HUES64 (cell line): ENCODE measurements at regions not wholly inside any gene's neighbourhood (a gene's known extent, or its start where the extent isn't known, plus 50 kb on each side); places are given as distances from the start of the nearest gene placed in this dataset.

ENCODE experiments used
- H3K27ac ChIP-seq: 2 replicates; pipeline ENCODE4 v1.7.0; 2013; ENCODE audit warnings: low read depth, low read length, inconsistent platforms
- H3K27me3 ChIP-seq: 2 replicates; pipeline ENCODE4 v1.6.1; 2013; ENCODE audit warnings: mild to moderate bottlenecking, low read length; ENCODE audit not compliant: insufficient read depth
- H3K36me3 ChIP-seq: 2 replicates; pipeline ENCODE4 v1.6.1; 2013; ENCODE audit warnings: mild to moderate bottlenecking, low read length; ENCODE audit not compliant: insufficient read depth
- H3K4me1 ChIP-seq: 2 replicates; pipeline ENCODE4 v1.6.1; 2013; ENCODE audit warnings: mild to moderate bottlenecking, low read length, moderate library complexity; ENCODE audit not compliant: insufficient read depth
- H3K4me3 ChIP-seq: 2 replicates; pipeline ENCODE4 v1.5.1; 2013; ENCODE audit warnings: mild to moderate bottlenecking, low read length, moderate library complexity
- H3K9ac ChIP-seq: 2 replicates; pipeline ENCODE4 v1.6.1; 2013; ENCODE audit warnings: mild to moderate bottlenecking, low read depth, low read length
- H3K9me3 ChIP-seq: 2 replicates; pipeline ENCODE4 v1.6.1; 2013; ENCODE audit warnings: low read depth, low read length; ENCODE audit not compliant: insufficient read depth
- WGBS: fragments of 150-250, 120-280 bp; methylation state at CpG from one replicate; pipeline ENCODE4 v1.1.7; 2013; ENCODE audit warnings: missing lambda C conversion rate; 5-methylcytosine and 5-hydroxymethylcytosine counted together

DNA sequence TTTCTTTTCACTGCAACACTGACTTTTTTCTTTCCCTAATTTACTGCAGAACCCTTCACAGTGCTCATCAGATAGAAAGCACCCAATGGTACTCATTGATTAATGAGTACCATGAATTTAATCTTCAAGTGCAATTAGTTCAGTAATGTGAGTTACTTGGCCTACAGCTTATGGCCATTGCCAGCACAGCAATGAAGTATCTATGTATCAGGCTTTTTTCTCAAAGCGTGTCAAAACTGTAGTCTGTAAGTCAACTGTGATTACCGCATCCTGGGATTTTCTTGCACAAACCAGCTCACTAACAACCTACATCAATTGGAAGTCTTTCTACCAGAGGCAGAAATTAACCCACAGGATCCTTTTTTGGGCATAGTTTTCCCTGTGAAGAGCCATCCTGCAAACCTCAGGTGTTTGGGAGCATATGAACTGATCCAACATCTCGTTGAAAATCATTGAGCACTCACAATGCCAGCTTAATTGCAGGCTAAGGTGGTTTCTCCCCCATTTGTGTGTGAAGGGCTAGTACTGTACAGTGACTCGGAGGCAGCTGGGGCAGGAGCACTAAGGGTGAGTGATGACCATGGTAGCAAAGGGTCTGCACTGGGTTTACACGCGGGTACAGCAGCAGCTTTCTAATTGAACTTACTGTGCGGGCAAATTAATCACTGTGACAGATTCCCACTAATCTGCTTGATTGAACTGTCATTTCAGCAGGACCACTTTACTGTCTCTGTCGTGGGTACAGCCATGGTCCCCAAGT lies 619.3 kb downstream of the SNAPC1 start:
- Histone ChIP-seq H3K4me1 (no peaks in the 10 kb centered on the region), H3K4me3 (no peak overlapping the region), H3K9ac (no peak overlapping the region), H3K27me3 (no peaks in the 10 kb centered on the region), H3K9me3 (peaks cover under 1% of the 10 kb centered on the region), H3K27ac (no peak overlapping the region), H3K36me3 (no peaks in the 10 kb centered on the region)
- WGBS, result 94% methylated on average over 8 of the region's 8 CpGs

GRCh38 chr14:62409169-62409568 lies 636.1 kb downstream of the KCNH5 start:
- H3K4me3 ChIP-seq, result no peak overlapping the region
- no peak overlapping the region for H3K9ac ChIP-seq
- H3K27me3 ChIP-seq, result no peaks in the 10 kb centered on the region
- no peaks in the 10 kb centered on the region for H3K9me3 ChIP-seq
- peak overlapping the region; percentile 21; the same call in 1 of the 2 replicates for H3K27ac ChIP-seq
- no peaks in the 10 kb centered on the region for H3K36me3 ChIP-seq
- 90% methylated on average over 2 of the region's 4 CpGs for WGBS
- peaks cover 27% of the 10 kb centered on the region for H3K4me1 ChIP-seq

DNA sequence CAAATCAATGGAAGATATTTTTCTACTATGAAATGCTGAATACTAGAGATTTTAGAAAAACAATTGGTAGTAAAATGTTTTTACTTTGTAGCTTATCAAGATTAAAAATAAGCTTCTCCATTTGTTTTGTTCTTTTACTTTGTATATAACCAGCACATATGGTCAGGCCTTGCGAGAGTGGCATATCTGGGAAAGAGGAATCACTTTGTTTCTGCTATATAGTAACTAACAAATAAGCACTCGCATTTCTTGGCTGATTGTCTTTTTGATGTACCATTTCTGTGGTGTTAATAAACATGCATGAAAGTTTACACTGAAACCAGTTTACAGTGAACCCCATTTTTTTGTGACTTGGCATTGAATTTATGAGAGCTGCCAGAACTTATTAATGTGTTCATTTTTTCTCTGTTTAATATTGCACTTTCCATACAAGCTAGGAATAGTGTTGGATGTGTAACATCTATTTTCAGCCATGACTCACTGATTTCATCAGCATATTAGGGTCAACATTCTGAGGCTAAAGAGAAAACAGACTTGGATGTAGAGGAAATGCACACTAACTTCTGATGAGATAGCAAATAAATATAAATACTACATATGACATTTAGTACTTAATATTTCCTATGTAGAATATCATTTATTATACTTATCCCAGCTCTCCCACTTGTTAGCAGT lies 635.5 kb downstream of the KCNH5 start:
- H3K36me3 ChIP-seq, result no peaks in the 10 kb centered on the region
- peaks cover 27% of the 10 kb centered on the region for H3K4me1 ChIP-seq
- H3K27me3 ChIP-seq, result no peaks in the 10 kb centered on the region
- H3K4me3 ChIP-seq, result no peak overlapping the region
- no peak overlapping the region; the same call in 1 of the 2 replicates for H3K9ac ChIP-seq
- WGBS, result 97% methylated on average over 2 of the region's 2 CpGs
- peak overlapping the region; percentile 21; the same call in 1 of the 2 replicates for H3K27ac ChIP-seq
- H3K9me3 ChIP-seq, result no peaks in the 10 kb centered on the region

GRCh38 chr14:62420847-62421246 lies 624.4 kb downstream of the KCNH5 start:
- Histone ChIP-seq H3K4me3 (no peak overlapping the region), H3K27ac (no peak overlapping the region), H3K27me3 (no peaks in the 10 kb centered on the region), H3K9me3 (no peaks in the 10 kb centered on the region), H3K4me1 (no peaks in the 10 kb centered on the region), H3K9ac (no peak overlapping the region), H3K36me3 (no peaks in the 10 kb centered on the region)
- WGBS, result 88% methylated on average over 1 of the region's 1 CpG

GRCh38 chr14:62428429-62429203 lies 616.6 kb downstream of the KCNH5 start:
- Histone ChIP-seq H3K36me3 (no peaks in the 10 kb centered on the region), H3K4me3 (no peak overlapping the region), H3K9me3 (peaks cover 20% of the 10 kb centered on the region; the same call in 1 of the 2 replicates), H3K9ac (no peak overlapping the region), H3K27ac (no peak overlapping the region), H3K27me3 (no peaks in the 10 kb centered on the region), H3K4me1 (no peaks in the 10 kb centered on the region)
- WGBS, result 93% methylated on average over 5 of the region's 5 CpGs

DNA sequence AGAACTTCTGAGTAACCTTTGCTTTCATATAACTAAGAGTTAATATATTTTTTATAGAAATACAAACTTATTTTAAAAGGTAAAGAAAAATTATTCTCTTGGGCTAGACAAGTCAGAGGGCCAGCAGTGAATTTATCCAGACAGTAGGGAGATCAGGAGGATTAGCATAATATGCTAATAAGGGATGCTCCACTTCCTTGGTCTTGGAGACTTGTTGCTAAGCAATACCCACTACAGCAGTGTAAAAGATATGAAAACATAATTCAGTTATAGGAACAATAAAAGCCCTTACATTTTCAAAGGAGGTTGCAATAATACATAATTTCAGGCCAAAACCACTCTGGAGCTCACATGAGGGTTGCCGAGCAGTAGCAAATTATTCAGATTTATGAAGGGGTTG lies 615.6 kb downstream of the KCNH5 start:
- H3K27me3 ChIP-seq, result no peaks in the 10 kb centered on the region
- no peak overlapping the region for H3K9ac ChIP-seq
- no peaks in the 10 kb centered on the region for H3K36me3 ChIP-seq
- WGBS, result no CpG with 5 or more reads among the region's 1 CpG
- peaks cover 31% of the 10 kb centered on the region; the same call in 1 of the 2 replicates for H3K9me3 ChIP-seq
- no peak overlapping the region for H3K4me3 ChIP-seq
- H3K27ac ChIP-seq, result no peak overlapping the region
- no peaks in the 10 kb centered on the region for H3K4me1 ChIP-seq

DNA sequence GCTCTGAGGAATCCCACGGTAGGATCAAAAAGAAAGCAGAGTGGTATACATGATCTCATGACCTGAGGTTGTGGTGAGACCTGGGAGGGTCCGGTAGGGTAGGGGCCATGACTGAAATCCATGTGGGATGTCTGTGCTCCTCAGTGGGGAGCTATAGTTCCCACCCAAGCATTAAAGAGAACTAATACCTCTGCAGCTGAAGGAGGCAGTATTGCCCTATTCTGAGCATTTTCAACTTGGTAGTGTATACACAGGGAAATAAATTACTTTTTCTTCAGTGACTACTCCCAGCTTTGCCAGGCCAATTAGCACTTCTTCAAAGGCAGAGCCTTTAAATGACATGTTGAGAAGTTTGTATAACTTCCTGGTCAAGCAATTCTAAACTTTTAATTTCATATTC lies 613.8 kb downstream of the KCNH5 start:
- Histone ChIP-seq H3K27ac (no peak overlapping the region), H3K27me3 (no peaks in the 10 kb centered on the region), H3K4me1 (no peaks in the 10 kb centered on the region), H3K9me3 (peaks cover 46% of the 10 kb centered on the region; the same call in 1 of the 2 replicates), H3K9ac (no peak overlapping the region), H3K4me3 (no peak overlapping the region), H3K36me3 (no peaks in the 10 kb centered on the region)
- WGBS, result 89% methylated on average over 2 of the region's 2 CpGs

DNA sequence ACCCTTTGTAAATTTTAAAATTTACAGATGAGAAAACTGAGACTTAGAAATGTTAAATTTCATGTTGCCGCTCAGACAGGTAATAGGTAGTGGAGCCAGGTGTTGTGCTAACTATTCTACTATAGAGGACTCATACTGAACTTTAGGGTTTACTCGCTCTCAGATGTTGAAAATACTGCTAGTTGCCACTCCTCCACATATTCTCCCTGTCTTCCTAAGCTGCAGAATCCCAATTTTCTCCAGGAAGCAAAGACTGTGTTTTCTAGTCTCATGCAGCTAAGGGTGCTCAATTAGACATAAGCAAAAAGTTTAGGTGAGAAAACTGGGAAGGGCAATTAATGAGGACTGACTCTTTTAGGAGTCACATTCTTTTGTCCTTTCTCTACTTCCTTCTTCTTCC lies 612.3 kb downstream of the KCNH5 start:
- peaks cover 47% of the 10 kb centered on the region; the same call in 1 of the 2 replicates for H3K9me3 ChIP-seq
- 93% methylated on average over 2 of the region's 2 CpGs for whole genome bisulfite sequencing

GRCh38 chr14:62436261-62436660 lies 609.0 kb downstream of the KCNH5 start:
- 50% methylated on average over 2 of the region's 2 CpGs for WGBS
- Histone ChIP-seq H3K4me1 (no peaks in the 10 kb centered on the region), H3K27ac (no peak overlapping the region), H3K36me3 (no peaks in the 10 kb centered on the region), H3K9ac (no peak overlapping the region), H3K9me3 (peaks cover 79% of the 10 kb centered on the region), H3K27me3 (no peaks in the 10 kb centered on the region), H3K4me3 (no peak overlapping the region)

More for the DNA sequence above, 612.3 kb downstream of the KCNH5 start:
- Histone ChIP-seq H3K4me1 (no peaks in the 10 kb centered on the region), H3K36me3 (no peaks in the 10 kb centered on the region), H3K9ac (no peak overlapping the region), H3K27me3 (no peaks in the 10 kb centered on the region), H3K4me3 (no peak overlapping the region), H3K27ac (no peak overlapping the region)

DNA sequence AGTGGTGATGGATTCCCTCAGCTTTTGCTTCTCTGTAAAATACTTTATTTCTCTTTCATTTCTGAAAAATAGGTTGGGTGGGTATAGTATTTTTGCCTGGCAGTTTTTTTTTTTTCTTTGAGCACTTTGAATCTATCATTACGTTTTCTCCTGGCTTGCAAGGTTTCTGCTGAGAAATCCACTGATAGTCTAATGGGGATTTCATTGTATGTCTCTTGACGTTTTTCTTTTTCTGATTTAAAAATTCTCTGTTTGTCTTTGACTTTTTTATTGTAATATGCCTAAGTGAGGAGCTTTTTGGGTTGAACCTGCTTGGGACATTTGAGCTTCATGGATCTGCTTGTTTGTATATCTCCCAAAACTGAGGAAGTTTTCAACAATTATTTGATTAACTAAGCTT lies 606.0 kb downstream of the KCNH5 start:
- Histone ChIP-seq H3K9ac (no peak overlapping the region), H3K36me3 (no peaks in the 10 kb centered on the region), H3K27ac (no peak overlapping the region), H3K9me3 (peaks cover 56% of the 10 kb centered on the region), H3K27me3 (no peaks in the 10 kb centered on the region), H3K4me3 (no peak overlapping the region), H3K4me1 (peaks cover 1% of the 10 kb centered on the region; the same call in 1 of the 2 replicates)
- WGBS, result 92% methylated on average over 2 of the region's 2 CpGs

- peaks cover 25% of the 10 kb centered on the region for H3K9me3 ChIP-seq
- H3K36me3 ChIP-seq, result no peaks in the 10 kb centered on the region
- no peak overlapping the region for H3K4me3 ChIP-seq
- no peak overlapping the region for H3K9ac ChIP-seq
- H3K27me3 ChIP-seq, result no peaks in the 10 kb centered on the region
- WGBS, result 81% methylated on average over 3 of the region's 3 CpGs
- peaks cover 15% of the 10 kb centered on the region for H3K4me1 ChIP-seq
- no peak overlapping the region for H3K27ac ChIP-seq
Observed at GRCh38 chr14:62443796-62444195, 601.5 kb downstream of the KCNH5 start.
